GM18498 (cell line): ENCODE measurements at regions not wholly inside any gene's neighbourhood (a gene's known extent, or its start where the extent isn't known, plus 50 kb on each side); places are given as distances from the start of the nearest gene placed in this dataset.
"Not testable (repeated sequence)": the region's sequence is repeated elsewhere in the genome, so short reads cannot be mapped to it uniquely, and the experiment has no call there.

Source experiments
- ATAC-seq: cut with Tn5 transposase; IDR thresholded peaks from one replicate; pipeline ENCODE4 v1.9.1; 2021; ENCODE audit warnings: mild to moderate bottlenecking, moderate library complexity; ENCODE audit not compliant: unreplicated experiment

GRCh38 chr2:195228547-195228946 is 428.5 kb upstream of the SLC39A10 start:
- not testable (repeated sequence) for ATAC-seq

GRCh38 chr2:195214072-195214471 is 443.0 kb upstream of the SLC39A10 start:
- ATAC-seq = no peak

- no peak for ATAC-seq
Measured at GRCh38 chr2:195212586-195212985, 444.4 kb upstream of the SLC39A10 start.

- no peak for ATAC-seq
Measured at GRCh38 chr2:195202163-195202845, 454.7 kb upstream of the SLC39A10 start.

- no peak for ATAC-seq
Measured at GRCh38 chr2:195199864-195200263, 457.2 kb upstream of the SLC39A10 start.

- no peak for ATAC-seq
Measured at GRCh38 chr2:195181059-195181705, 475.8 kb upstream of the SLC39A10 start.

- no peak for ATAC-seq
Measured at GRCh38 chr2:195168369-195168768, 488.7 kb upstream of the SLC39A10 start.

GRCh38 chr2:195164930-195165329 is 492.1 kb upstream of the SLC39A10 start:
- no peak for ATAC-seq

- ATAC-seq = no peak
Measured at GRCh38 chr2:195162918-195163317, 494.1 kb upstream of the SLC39A10 start.

- no peak for ATAC-seq
Measured at GRCh38 chr2:195162194-195162593, 494.8 kb upstream of the SLC39A10 start.

- no peak for ATAC-seq
Measured at GRCh38 chr2:195160963-195161362, 496.1 kb upstream of the SLC39A10 start.

GRCh38 chr2:195151711-195152110 is 505.3 kb upstream of the SLC39A10 start:
- ATAC-seq = no peak

- ATAC-seq = no peak
Measured at GRCh38 chr2:195150819-195151218, 506.2 kb upstream of the SLC39A10 start.

GRCh38 chr2:195148004-195148403 is 509.0 kb upstream of the SLC39A10 start:
- ATAC-seq = no peak

GRCh38 chr2:195146761-195147541 is 510.1 kb upstream of the SLC39A10 start:
- no peak for ATAC-seq

- no peak for ATAC-seq
Measured at GRCh38 chr2:195138435-195138834, 518.6 kb upstream of the SLC39A10 start.

- not testable (repeated sequence) for ATAC-seq
Measured at GRCh38 chr2:195125889-195126288, 531.1 kb upstream of the SLC39A10 start.

GRCh38 chr2:195124391-195125079 is 532.5 kb upstream of the SLC39A10 start:
- no peak for ATAC-seq

- ATAC-seq = no peak
Measured at GRCh38 chr2:195122653-195123052, 534.4 kb upstream of the SLC39A10 start.

GRCh38 chr2:195121341-195121740 is 535.7 kb upstream of the SLC39A10 start:
- no peak for ATAC-seq

- ATAC-seq = no peak
Measured at GRCh38 chr2:195119231-195119630, 537.8 kb upstream of the SLC39A10 start.
